ENCODE measurements at regions not wholly inside any gene's neighbourhood (a gene's known extent, or its start where the extent isn't known, plus 50 kb on each side); places are given as distances from the start of the nearest gene placed in this dataset.
A peak's percentile ranks its signal among the peaks of the same experiment; 100 is the strongest.
"Not testable (repeated sequence)": the region's sequence is repeated elsewhere in the genome, so short reads cannot be mapped to it uniquely, and the experiment has no call there.

DNA sequence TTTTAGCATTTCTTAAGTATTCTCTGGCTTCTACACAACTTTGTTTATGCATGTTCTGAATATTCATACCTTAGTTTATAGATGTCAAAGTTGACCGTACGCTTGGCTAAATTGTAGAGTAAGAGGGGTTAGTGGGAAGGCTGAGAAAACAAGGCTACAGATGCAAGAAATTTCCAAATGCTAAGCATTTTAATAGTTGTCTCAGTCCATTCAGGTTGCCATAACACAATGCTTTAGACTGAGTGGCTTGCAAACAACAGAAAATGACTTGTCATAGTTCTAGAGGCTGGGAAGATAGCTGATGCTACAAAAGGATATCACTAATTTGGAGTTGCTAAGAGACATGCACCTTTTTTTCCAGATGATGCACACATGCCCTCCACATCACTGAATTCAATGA is 53.0 kb upstream of the C1QTNF3 start:
- DNase-seq = not testable (repeated sequence)

GRCh38 chr5:34099891-34100290 is 56.9 kb upstream of the C1QTNF3 start:
- not testable (repeated sequence) for DNase-seq

DNA sequence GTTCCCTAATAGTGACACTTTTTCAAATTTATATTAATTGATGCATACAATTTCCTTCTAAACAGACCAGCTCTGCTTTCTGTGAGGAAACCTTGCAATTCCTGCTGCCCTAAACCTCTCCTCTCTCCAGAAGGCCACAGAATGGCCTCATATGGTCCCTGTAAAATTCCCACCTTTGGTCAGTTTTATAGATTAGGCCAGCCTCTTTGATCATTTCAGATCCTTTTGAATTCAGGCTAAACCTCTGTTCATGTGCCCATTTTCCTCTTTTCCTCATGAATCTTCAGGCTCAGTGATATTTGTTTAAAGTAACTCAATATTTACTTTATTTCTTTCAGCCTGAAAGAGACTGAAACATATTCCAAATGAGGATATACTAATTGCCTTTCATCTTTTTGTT is 58.6 kb upstream of the C1QTNF3 start:
- not testable (repeated sequence) for DNase-seq

DNA sequence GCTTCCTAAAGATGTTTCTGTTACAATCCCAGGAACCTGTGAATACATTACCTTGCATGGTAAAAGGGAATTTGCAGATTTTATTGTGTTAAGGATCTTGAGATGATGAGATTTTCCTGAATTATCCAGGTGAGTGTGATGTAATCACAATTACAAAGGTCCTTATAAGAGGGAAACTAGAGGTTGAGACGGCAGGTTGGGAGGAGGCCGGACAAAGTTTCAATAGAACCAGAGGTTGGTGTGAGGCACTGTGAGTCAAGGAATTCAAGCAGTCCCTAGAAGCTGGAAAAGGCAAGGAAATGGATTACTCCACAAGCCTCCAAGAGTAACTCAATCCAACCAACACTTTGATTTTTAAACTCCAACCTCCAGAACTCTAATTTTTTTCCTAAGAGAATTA is 65.9 kb upstream of the C1QTNF3 start:
- not testable (repeated sequence) for DNase-seq

DNA sequence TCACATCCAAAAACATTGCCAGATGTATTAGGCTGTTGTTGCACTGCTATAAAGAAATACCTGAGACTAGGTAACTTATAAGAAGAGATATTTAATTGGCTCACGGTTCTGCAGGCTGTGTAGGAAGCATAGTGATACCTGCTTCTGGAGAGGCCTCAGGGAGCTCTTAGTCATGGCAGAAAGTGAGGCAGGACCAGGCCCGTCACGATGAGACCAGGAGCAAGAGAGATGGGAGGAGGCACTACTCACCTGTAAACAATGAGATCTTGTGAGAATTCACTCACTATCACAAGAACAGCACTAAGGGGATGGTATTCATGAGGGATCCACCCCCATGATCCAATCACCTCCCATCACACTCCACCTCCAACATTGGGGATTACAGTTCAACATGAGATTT is 81.3 kb upstream of the C1QTNF3 start:
- DNase-seq = not testable (repeated sequence)

DNA sequence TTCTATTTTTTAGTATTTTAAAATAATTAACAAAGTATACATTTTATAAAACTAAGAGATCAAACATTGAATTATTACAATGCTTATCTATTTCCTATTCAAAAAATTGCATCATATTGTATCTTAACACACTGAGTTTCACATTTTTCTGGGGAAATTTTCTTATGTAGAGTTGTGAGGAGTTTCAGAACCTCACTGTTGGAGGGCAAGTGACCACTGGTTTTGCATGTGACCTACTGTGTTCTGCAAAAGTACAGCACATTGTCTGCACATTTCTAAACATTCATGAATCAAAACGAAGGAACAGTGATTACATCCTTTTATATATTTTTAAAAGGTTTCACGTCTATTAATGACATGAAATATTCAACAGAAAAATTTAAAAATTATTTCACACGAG is 82.3 kb upstream of the C1QTNF3 start:
- not testable (repeated sequence) for DNase-seq

DNA sequence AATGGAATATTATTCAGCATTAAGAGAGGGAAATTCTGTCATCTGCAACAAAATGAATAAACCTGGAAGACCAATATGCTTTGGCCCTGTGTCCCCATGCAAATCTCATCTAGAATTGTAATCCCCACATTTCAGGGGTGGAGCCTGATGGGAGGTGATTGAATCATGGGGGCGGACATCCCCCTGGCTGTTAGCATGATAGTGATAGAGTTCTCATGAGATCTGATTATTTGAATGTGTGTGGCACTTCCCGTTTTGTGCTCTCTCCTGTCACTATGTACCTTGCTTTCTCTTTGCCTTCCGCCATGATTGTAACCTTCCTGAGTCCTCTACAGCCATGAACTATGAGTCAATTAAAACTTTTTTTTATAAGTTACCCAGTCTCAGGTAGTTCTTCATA is 83.7 kb upstream of the C1QTNF3 start:
- DNase-seq = not testable (repeated sequence)

DNA sequence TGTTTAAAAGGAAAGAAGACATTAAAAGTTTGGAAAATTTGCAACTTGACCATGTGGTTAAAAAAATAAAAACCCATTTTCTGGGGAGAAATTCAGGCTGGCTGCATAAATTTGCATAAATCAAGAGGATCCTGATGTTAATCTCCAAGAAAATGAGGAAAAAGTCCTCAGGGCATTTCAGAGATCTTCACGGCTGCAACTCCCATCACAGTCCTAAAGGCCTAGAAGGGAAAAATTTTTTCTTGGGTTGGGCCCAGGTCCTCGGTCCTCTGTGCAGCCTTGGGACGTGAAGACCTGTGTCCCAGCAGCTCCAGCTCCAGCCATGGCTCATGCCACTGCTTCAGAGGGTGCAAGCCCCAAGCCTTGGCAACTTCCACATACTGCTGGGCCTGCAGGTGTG is 84.8 kb upstream of the C1QTNF3 start:
- DNase-seq = not testable (repeated sequence)

GRCh38 chr5:34128890-34129289 is 85.9 kb upstream of the C1QTNF3 start:
- DNase-seq = not testable (repeated sequence)

DNA sequence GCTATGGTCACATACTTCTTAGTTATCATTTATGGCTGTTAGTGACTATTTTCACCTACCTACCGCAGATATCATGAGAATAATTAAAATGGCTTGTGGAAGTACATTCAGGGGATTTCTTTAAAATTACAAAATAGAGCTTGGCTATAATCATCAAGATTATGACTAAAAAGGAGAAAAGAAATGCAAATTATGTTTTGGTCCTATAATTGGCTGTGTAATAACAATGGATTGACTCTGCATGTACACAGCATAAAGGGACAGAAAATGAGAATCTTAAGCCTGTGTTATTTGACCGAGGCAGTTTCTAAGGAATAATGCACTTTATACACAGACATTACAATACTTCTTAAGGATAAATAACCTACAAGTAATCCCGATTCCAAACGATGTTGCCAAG is 112.0 kb upstream of the C1QTNF3 start:
- DNase-seq = not testable (repeated sequence)

GRCh38 chr5:34156703-34157414 is 113.8 kb upstream of the C1QTNF3 start:
- not testable (repeated sequence) for DNase-seq

GRCh38 chr5:34160904-34161303 is 117.9 kb upstream of the C1QTNF3 start:
- not testable (repeated sequence) for DNase-seq

DNA sequence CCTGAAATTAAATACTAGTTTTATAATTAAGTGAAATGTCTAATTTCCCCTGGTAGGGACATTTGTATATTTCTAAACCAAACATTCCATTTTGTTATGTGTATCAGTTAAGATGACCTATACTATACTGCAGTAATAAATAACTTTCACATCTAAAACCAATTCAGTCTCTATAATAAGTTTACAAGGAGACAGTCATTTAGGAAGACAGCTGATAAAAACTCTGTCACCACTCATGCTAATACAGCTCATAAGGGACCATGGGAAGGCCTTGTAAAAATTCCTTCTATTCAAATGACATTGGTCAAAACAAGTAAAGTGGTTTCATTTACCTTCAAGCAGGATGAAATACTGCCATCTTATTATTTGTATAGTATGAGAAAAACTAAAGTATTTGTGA is 128.4 kb upstream of the C1QTNF3 start:
- DNase-seq = not testable (repeated sequence)

- not testable (repeated sequence) for DNase-seq
Measured at GRCh38 chr5:34179453-34180190, 136.6 kb upstream of the C1QTNF3 start.

DNA sequence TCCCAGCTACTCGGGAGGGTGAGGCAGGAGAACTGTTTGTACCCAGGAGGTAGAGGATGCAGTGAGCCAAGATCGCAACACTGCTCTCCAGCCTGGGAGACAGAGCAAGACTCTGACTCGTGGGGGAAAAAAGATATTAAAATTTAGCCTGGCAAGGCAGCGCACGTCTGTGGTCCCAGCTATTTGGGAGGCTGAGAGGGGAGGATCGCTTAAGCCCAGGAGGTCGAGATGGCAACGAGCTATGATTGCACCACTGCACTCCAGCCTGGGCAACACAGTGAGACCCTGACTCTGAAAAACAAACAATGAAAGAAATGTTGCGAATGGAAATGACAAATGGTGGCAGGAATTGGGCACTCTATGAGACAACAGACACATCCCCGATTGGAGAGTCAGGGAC is 137.2 kb upstream of the C1QTNF3 start:
- not testable (repeated sequence) for DNase-seq

DNA sequence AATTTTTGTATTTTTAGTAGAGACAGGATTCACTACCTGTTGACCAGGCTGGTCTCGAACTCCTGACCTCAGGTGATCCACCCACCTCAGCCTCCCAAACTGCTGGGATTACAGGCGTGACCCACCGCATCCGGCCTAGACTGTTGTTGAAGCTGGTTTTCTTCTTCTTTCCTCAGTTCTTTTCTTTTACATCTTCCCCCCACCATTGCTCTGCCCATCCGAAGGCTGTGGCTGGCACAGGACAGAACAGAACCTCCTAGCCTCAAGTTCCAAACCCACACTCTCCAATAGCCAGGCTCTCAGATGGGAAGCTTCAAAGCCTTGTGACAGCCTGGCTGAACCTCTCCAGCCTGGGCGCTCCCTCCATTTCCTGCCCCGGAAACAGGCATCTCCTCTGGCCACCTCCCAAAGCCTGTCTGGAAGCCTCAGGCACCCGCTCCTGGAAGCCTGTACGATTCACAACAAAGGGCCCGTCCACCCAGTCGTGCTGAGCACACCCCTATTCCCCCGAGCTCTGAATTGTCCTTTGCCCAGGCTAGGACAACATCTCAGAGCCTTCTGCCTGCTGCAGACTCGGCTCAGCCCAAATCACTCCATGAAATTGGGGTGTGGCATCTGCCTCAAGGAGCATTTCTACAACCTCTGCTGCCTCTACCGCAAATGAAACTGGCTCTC is 138.1 kb upstream of the C1QTNF3 start:
- DNase-seq = not testable (repeated sequence)

DNA sequence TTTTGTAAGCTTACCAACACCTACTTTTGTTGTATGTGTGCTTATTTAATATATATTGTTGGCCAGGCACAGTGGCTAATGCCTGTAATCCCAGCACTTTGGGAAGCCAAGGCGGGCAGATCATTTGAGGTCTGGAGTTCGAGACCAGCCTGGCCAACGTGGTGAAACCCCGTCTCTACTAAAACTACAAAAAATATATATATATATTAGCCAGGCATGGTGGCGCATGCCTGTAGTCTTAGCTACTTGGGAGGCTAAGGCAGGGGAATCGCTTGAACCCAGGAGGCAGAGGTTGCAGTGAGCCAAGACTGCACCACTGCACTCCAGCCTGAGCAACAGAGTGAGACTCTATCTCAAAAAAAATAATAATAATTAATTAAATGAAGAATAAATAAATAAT is 142.0 kb upstream of the C1QTNF3 start:
- DNase-seq = not testable (repeated sequence)

- DNase-seq = peak; percentile 15
Measured at GRCh38 chr5:34185572-34185971, 142.6 kb upstream of the C1QTNF3 start.

DNA sequence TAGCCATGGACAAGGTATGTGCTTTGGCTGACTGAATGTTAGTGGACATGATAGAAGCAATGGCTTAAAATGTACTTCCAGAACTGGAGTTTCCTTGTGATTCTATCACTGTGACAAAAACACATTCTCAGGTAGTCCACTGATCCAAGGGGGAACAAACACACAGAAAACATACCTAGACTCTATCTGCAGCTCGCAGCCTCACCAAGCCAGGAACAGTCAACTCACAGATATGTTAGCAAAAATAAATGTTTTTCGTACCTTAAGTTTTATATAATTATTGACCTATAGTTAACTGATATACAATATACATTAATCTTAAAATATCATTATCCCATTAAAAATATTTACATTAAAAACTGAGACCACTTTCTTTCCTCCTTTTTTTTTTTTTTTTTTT is 143.1 kb upstream of the C1QTNF3 start:
- DNase-seq = not testable (repeated sequence)

DNA sequence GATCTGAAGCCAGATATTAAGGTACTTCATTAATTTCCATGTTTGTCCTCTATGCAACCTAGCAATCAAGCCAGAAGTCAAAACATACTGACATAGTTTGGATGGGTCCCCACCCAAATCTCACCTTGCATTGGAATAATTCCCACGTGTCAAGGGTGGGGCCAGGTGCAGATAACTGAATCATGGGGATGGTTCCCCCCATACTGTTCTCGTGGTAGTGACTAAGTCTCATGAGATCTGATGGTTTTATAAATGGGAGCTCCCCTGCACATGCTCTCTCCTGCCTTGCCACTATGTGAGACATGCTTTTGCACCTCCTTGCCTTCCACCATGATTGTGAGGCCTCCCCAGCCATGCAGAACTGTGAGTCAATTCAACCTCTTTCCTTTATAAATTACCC is 143.9 kb upstream of the C1QTNF3 start:
- DNase-seq = peak; percentile 13

GRCh38 chr5:34187441-34187840 is 144.4 kb upstream of the C1QTNF3 start:
- not testable (repeated sequence) for DNase-seq

DNA sequence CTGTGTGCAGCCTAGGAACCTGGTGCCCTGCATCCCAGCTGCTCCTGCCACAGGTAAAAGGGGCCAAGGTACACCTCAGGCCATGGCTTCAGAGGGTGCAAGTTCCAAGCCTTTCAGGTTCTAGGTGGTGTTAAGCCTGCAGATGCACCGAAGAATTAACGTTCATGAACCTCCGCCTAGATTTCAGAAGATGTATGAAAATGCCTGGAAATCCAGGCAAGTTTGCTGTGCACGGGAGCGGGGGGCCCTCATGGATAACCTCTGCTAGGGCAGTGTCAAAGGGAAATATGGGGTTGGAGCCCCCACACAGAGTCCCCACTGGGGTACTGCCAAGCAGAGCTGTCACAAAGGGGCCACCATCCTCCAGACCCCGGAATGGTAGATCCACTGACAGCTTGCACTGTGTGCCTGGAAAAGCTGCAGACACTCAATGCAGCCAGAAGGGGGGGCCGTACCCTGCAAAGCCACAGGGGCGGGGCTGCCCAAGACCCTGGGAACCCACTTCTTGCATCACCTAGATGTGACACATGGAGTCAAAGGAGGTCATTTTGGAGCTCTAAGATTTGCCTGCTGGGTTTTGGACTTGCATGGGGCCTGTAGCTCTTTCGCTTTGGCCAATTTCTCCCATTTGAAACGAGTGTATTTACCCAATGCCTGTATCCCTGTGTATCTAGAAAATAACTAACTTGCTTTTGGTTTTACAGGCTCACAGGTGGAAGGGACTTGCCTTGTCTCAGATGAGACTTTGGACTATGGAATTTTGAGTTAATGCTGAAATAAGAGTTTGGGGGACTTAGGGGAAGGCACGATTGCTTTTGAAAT is 145.2 kb upstream of the C1QTNF3 start:
- DNase-seq = peak; percentile 55

GRCh38 chr5:34189246-34189645 is 146.2 kb upstream of the C1QTNF3 start:
- DNase-seq = not testable (repeated sequence)
